CD14-positive monocyte (primary cell): ENCODE measurements at regions not wholly inside any gene's neighbourhood (a gene's known extent, or its start where the extent isn't known, plus 50 kb on each side); places are given as distances from the start of the nearest gene placed in this dataset.

Source experiments
- DNase-seq, 3 donors: peaks; one replicate each; pipeline ENCODE4 v3.0.0-alpha.2; 2011 to 2022
- H2AFZ ChIP-seq: 2 replicates; pipeline ENCODE4 v1.6.0; 2012; ENCODE audit warnings: mild to moderate bottlenecking, low read depth, low read length, inconsistent platforms; ENCODE audit not compliant: insufficient read depth, poor library complexity, severe bottlenecking
- H3K27ac ChIP-seq, 2 donors: 1 replicate in 1 of 2; 2 replicates in 1 of 2; pipeline ENCODE4 v1.5.1; 2012 to 2013; ENCODE audit warnings: low read length in 2 of 2, control low read depth in 1 of 2, inconsistent platforms in 1 of 2, low read depth in 1 of 2, mild to moderate bottlenecking in 1 of 2
- H3K27me3 ChIP-seq, 2 donors: one replicate each; pipeline versions ENCODE4 v1.6.0 to v1.6.1; 2011 to 2013; ENCODE audit warnings: low read length in 2 of 2; ENCODE audit not compliant: control insufficient read depth in 2 of 2, insufficient read depth in 2 of 2
- H3K36me3 ChIP-seq, 2 donors: replicated peaks in 1 of 2; 1 replicate in 1 of 2; 2 replicates in 1 of 2; pipeline versions ENCODE4 v1.5.1 to v1.6.1; 2012 to 2013; ENCODE audit warnings: low read length in 2 of 2, control low read depth in 1 of 2, inconsistent platforms in 1 of 2, mild to moderate bottlenecking in 1 of 2; ENCODE audit not compliant: insufficient read depth in 2 of 2, control insufficient read depth in 1 of 2
- H3K4me1 ChIP-seq, 2 donors: 1 replicate in 1 of 2; 2 replicates in 1 of 2; pipeline versions ENCODE4 v1.5.1 to v1.6.1; 2012 to 2013; ENCODE audit warnings: low read length in 2 of 2, control low read depth in 1 of 2, inconsistent platforms in 1 of 2, mild to moderate bottlenecking in 1 of 2, moderate library complexity in 1 of 2; ENCODE audit not compliant: insufficient read depth in 2 of 2, control insufficient read depth in 1 of 2
- H3K4me2 ChIP-seq: replicated peaks from 2 replicates; pipeline ENCODE3; 2012; ENCODE audit warnings: low read length, moderate library complexity, mild to moderate bottlenecking; ENCODE audit not compliant: poor library complexity, severe bottlenecking; ENCODE audit errors: extremely low read depth
- H3K4me3 ChIP-seq, 3 experiments: fragments of 200-600 bp in 1 of 3; sonication (generic) in 1 of 3; replicated peaks in 1 of 3; 1 replicate in 2 of 3; 2 replicates in 1 of 3; pipeline ENCODE4 v1.5.1; 2011 to 2013; ENCODE audit warnings: low read length in 3 of 3, mild to moderate bottlenecking in 3 of 3, control low read depth in 2 of 3, low read depth in 2 of 3, inconsistent platforms in 1 of 3, moderate library complexity in 1 of 3
- H3K79me2 ChIP-seq: 2 replicates; pipeline ENCODE4 v1.6.0; 2012; ENCODE audit warnings: mild to moderate bottlenecking, control low read depth, inconsistent platforms, low read length, moderate library complexity; ENCODE audit not compliant: insufficient read depth
- H3K9ac ChIP-seq: 2 replicates; pipeline ENCODE4 v1.6.0; 2017; ENCODE audit warnings: low read length, mild to moderate bottlenecking; ENCODE audit not compliant: insufficient read depth, poor library complexity, severe bottlenecking
- H3K9me3 ChIP-seq, 2 donors: replicated peaks in 1 of 2; 1 replicate in 1 of 2; 2 replicates in 1 of 2; pipeline versions ENCODE4 v1.5.1 to v1.6.1; 2012 to 2013; ENCODE audit warnings: low read length in 2 of 2, control low read depth in 1 of 2; ENCODE audit not compliant: control insufficient read depth in 1 of 2, insufficient read depth in 1 of 2
- H4K20me1 ChIP-seq: 2 replicates; pipeline ENCODE4 v1.6.0; 2012; ENCODE audit warnings: mild to moderate bottlenecking, low read length, control low read depth, moderate library complexity; ENCODE audit not compliant: insufficient read depth
- H3K27ac Mint-ChIP-seq, 7 donors: one replicate each; pipeline ENCODE4 v1.8.0; 2020; ENCODE audit warnings: mild to moderate bottlenecking in 7 of 7, mixed read lengths in 7 of 7, moderate library complexity in 6 of 7, inconsistent platforms in 2 of 7
- H3K27me3 Mint-ChIP-seq, 3 donors: one replicate each; pipeline ENCODE4 v1.8.0; 2021 to 2022; ENCODE audit warnings: low read depth in 3 of 3, mild to moderate bottlenecking in 3 of 3, mixed read lengths in 3 of 3, moderate library complexity in 3 of 3, inconsistent platforms in 1 of 3
- H3K36me3 Mint-ChIP-seq, 2 donors: one replicate each; pipeline ENCODE4 v1.8.0; 2020; ENCODE audit warnings: mixed read lengths in 2 of 2, inconsistent platforms in 1 of 2, mild to moderate bottlenecking in 1 of 2
- H3K4me1 Mint-ChIP-seq: one replicate; pipeline ENCODE4 v1.8.0; 2020; ENCODE audit warnings: mild to moderate bottlenecking, mixed read lengths
- H3K4me3 Mint-ChIP-seq, 2 donors: one replicate each; pipeline ENCODE4 v1.8.0; 2020; ENCODE audit warnings: mild to moderate bottlenecking in 2 of 2, mixed read lengths in 2 of 2, moderate library complexity in 1 of 2
- H3K9me3 Mint-ChIP-seq, 7 donors: one replicate each; pipeline ENCODE4 v1.8.0; 2020 to 2022; ENCODE audit warnings: mixed read lengths in 7 of 7, mild to moderate bottlenecking in 6 of 7, moderate library complexity in 6 of 7, inconsistent platforms in 2 of 7
- CTCF ChIP-seq: fragments of 200-600 bp; IDR thresholded peaks from one replicate; pipeline ENCODE4 v1.8.0; 2022; ENCODE audit warnings: antibody characterized with exemption, mild to moderate bottlenecking
- WGBS: methylation state at CpG from one replicate; pipeline ENCODE4 v1.1.5; 2013; ENCODE audit warnings: missing lambda C conversion rate; ENCODE audit not compliant: insufficient coverage; 5-methylcytosine and 5-hydroxymethylcytosine counted together
- intact Hi-C, 2 donors: fragments of 100-400 bp; cut with micrococcal nuclease; formaldehyde crosslinking; loops; one replicate each; pipeline versions ENCODE4 v1.15.0 to v1.15.1; 2023

GRCh38 chr5:66515209-66515608 is 81.0 kb upstream of the MAST4 start:
- H3K9me3 ChIP-seq: no peaks in the 10 kb centered on the region
- H3K27ac ChIP-seq: no peak overlapping the region
- H4K20me1 ChIP-seq: no peaks in the 10 kb centered on the region
- no peak overlapping the region for H3K4me2 ChIP-seq
- H3K27me3 ChIP-seq: no peaks in the 10 kb centered on the region
- H3K36me3 Mint-ChIP-seq: no peaks in the 10 kb centered on the region
- no peak overlapping the region for H2AFZ ChIP-seq
- TF ChIP-seq CTCF: no peak
- no peaks in the 10 kb centered on the region for H3K79me2 ChIP-seq
- H3K4me3 ChIP-seq: no peak overlapping the region
- no peak overlapping the region for H3K27ac Mint-ChIP-seq
- H3K9me3 Mint-ChIP-seq: peaks cover 0 to 13% (median 2%) of the 10 kb centered on the region in 7 donors
- DNase-seq: no peak
- H3K9ac ChIP-seq: no peak overlapping the region
- H3K4me1 Mint-ChIP-seq: no peaks in the 10 kb centered on the region
- whole genome bisulfite sequencing: 90% methylated on average over 2 of the region's 5 CpGs
- H3K4me1 ChIP-seq: no peaks in the 10 kb centered on the region
- H3K36me3 ChIP-seq: no peaks in the 10 kb centered on the region
- intact Hi-C loops: no loop called here
- H3K27me3 Mint-ChIP-seq: peaks cover 0 to 7% (median 0%) of the 10 kb centered on the region in 3 donors
- H3K4me3 Mint-ChIP-seq: no peak overlapping the region

- no peak for DNase-seq
- no peaks in the 10 kb centered on the region for H3K36me3 ChIP-seq
- H4K20me1 ChIP-seq: no peaks in the 10 kb centered on the region
- intact Hi-C loops: no loop called here
- Mint-ChIP-seq H3K4me3 (no peak overlapping the region), H3K9me3 (peaks cover 4 to 11% (median 6%) of the 10 kb centered on the region in 7 donors), H3K27me3 (peaks cover 0 to 7% (median 0%) of the 10 kb centered on the region in 3 donors), H3K36me3 (no peaks in the 10 kb centered on the region), H3K4me1 (no peaks in the 10 kb centered on the region), H3K27ac (no peak overlapping the region)
- H3K4me2 ChIP-seq: no peak overlapping the region
- H3K4me3 ChIP-seq: no peak overlapping the region
- no peaks in the 10 kb centered on the region for H3K4me1 ChIP-seq
- H3K27ac ChIP-seq: no peak overlapping the region
- no peak overlapping the region for H3K9ac ChIP-seq
- H3K9me3 ChIP-seq: no peaks in the 10 kb centered on the region
- H2AFZ ChIP-seq: no peak overlapping the region
- H3K79me2 ChIP-seq: no peaks in the 10 kb centered on the region
- 83% methylated on average over 1 of the region's 1 CpG for WGBS
- H3K27me3 ChIP-seq: no peaks in the 10 kb centered on the region
- TF ChIP-seq CTCF: no peak
Observed at GRCh38 chr5:66516550-66516949, 79.6 kb upstream of the MAST4 start.
